H54 (cell line): ENCODE measurements at regions not wholly inside any gene's neighbourhood (a gene's known extent, or its start where the extent isn't known, plus 50 kb on each side); places are given as distances from the start of the nearest gene placed in this dataset.

Experiments
- DNase-seq: peaks from one replicate; pipeline ENCODE4 v3.0.0; 2011; ENCODE audit warnings: low spot score, mixed read lengths; ENCODE audit not compliant: insufficient read length
- FAIRE-seq: peaks from 3 replicates; lab custom pipeline; 2011; peaks lifted over from hg19 to GRCh38; lab: Jason Lieb, UNC
- POLR2A ChIP-seq: IDR thresholded peaks from 2 replicates; pipeline ENCODE4 v1.6.1; 2011; ENCODE audit warnings: low read depth, mild to moderate bottlenecking, low read length

GRCh38 chr9:134267305-134267880 lies 58.9 kb upstream of the RXRA start:
- FAIRE-seq: no peak

DNA sequence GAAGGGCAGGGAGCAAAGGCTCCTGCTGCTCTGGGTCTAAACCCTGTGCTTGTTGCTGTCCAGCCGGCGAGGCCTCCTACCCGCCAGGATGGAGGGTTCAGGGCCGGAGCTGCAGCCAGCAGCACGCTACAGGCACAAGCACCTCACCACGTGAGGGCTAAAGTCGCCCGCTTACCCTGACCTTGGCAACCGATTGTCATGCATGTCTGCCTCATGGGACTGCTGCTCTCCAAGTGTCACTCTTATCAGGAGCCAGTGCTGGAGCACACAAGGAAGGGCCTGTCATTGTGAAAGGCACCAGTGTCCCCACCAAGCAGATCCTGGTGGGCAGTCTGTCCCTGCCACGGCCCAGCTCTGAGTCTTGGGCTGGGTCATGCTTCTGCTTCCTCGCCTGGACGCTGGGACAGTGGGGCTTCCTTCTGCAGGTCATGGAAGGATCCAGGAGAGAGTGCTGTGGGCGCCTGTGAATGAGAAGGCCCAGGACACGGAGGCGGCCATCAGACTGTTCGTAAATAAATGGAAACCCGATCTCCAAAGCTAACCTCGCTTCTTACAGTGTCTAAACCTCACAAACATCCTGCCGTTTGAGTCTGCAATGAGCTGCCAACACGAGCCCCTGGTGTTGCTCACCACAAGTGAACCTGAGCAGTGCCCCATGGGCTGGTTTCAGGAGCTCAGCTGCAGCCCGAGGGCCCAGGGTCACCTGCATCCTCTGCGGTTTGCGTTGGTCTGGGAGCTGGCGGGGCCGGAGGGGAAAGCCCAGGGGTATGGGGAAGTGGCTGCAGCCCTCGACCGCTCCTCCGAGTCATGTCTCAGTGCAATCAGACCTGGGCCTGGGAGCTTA lies 58.2 kb upstream of the RXRA start:
- FAIRE-seq (no peak), DNase-seq (no peak)
- no peak for TF ChIP-seq POLR2A

More at GRCh38 chr9:134267305-134267880, 58.9 kb upstream of the RXRA start:
- no peak for DNase-seq
- no peak for TF ChIP-seq POLR2A

GRCh38 chr9:134268747-134269146 lies 57.5 kb upstream of the RXRA start:
- FAIRE-seq (no peak), DNase-seq (no peak)
- TF ChIP-seq POLR2A: no peak

DNA sequence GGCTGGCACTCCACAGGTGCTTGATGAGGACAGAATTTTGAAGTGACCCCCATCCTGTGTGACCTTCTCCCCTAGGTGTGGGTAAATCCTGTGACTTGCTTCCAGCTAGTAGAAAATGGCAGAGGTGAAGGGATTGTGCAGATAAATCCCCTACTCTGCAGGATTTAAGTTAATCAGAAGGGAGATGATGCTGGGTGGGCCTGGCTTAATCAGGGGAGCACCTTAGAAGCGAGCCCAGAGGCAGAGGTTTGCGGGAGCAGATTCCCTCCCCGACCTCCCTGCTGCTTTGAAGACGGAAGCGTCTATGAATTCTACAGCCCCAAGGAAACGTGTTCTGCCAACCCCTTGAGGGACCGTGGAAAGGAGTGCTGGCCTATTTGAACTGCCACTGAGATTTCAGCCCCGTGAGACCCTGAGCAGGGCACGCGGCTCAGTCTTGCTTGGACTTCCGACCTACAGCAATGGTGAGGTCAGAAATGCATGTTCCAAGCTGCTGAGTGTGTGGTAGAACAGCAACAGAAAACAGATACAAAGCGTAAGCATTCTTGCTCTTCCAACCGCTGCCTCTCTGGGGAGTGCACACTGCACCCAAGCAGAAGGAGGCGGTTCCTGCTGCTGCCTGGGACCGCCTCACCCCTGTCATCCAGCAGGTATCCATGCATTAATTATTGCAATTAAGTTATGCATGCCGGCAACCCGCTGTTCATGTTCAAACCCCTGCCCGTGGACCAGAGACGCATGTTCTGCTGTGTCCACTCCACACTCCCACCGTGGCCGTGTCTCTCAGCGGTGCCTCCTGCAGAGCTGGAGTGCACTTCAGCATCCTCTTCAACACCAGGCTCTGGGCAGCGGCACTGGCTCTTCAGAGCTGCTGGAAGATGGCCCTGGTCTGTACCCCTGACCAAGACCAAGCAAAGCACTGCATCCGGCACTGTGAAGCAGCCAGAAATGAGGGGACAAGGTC lies 54.6 kb upstream of the RXRA start:
- DNase-seq: no peak
- FAIRE-seq: no peak
- no peak for TF ChIP-seq POLR2A

DNA sequence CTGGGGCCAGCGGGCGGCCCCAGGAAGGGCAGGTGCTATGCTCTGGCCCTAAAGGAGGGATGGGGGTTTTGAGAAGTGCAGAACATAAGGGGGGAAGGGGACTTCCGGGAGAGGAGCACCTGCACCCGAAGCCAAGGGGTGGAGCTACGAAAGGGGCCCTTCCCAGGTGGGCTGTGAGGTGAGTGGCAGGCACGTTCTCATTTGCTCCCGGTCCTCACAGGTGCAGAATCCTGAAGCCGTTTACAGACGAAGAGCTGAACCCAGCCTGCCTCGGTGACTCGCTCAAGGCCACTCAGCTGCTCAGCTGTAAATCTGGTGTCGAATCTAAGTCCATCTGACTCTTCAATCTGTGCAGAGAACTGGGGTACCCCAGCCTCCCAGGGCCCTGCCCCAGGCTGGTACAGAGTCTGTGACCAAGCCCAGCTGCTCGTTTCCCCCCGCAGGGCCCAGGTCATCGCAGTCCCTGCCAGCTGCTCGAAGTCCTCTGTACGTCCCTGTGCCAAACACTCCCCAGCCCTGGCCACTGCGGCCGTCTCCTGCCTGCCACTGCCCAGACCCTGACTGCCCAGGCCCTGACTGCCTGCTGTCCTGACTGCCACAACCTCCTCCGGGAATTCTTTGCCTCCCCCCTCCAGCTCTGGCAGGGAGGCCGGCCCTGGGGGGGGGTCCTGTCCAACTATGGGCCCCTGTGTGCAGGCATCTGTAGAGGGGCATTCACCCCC lies 53.8 kb upstream of the RXRA start:
- no peak for FAIRE-seq
- no peak for DNase-seq
- TF ChIP-seq POLR2A: no peak

DNA sequence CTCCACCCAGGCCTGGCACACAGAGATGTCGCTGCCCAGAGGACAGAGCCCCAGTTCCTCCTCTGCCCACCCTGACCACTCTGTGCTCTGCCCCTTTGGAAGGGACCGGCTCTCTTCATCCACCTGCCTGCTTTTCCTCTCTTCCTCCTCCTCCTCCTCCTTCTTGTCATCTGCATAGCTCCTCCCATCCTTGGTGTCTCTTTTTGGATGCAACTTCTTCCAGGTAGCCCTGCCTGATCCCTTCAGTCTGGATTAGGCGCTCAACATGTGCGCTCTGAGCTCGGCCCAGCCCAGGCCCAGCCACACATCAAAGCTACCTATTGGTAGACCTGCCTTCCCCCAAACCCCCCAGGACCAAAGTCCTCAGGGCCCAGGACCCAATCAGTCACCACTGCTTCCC lies 52.6 kb upstream of the RXRA start:
- DNase-seq: no peak
- TF ChIP-seq POLR2A: no peak
- FAIRE-seq: no peak

- no peak for TF ChIP-seq POLR2A
- FAIRE-seq (no peak), DNase-seq (no peak)
Observed at GRCh38 chr9:134275375-134275774, 50.9 kb upstream of the RXRA start.

GRCh38 chr9:134276453-134277245 lies 49.6 kb upstream of the RXRA start:
- no peak for TF ChIP-seq POLR2A
- FAIRE-seq (no peak), DNase-seq (no peak)
